ENCODE measurements at regions not wholly inside any gene's neighbourhood (a gene's known extent, or its start where the extent isn't known, plus 50 kb on each side); places are given as distances from the start of the nearest gene placed in this dataset.
A peak's percentile ranks its signal among the peaks of the same experiment; 100 is the strongest.

GRCh38 chrX:45843518-45843917, 642.8 kb upstream of the DIPK2B start:
- Mint-ChIP-seq H3K4me3 (peak overlapping the region; percentile 71), H3K9me3 (no peaks in the 10 kb centered on the region), H3K4me1 (peaks cover 24% of the 10 kb centered on the region), H3K27me3 (no peaks in the 10 kb centered on the region), H3K27ac (peak overlapping the region; percentile 85), H3K36me3 (ENCODE audit: low read depth) (peaks cover 94% of the 10 kb centered on the region)
- ATAC-seq (replicated peaks) = no peak

DNA sequence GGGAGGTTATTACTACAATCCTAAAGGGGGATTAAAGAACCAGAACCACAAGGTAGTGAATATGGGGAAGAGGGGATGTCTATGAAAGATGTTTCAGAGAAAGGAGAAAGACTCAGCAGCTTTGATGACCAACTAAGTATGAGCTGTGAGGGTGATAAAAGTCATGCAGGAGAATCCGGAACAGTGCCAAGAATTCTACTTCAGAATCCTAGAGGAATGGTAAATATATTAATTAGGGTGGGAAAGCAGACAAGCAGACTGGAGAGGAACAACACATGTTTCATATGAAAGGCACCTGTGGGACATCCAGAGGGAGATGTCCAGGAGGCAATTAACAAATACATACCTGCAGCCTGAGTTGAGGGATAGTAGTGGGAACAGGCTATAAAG, 642.2 kb upstream of the DIPK2B start:
- Mint-ChIP-seq H3K9me3 (no peaks in the 10 kb centered on the region), H3K36me3 (ENCODE audit: low read depth) (peaks cover 94% of the 10 kb centered on the region), H3K4me1 (peaks cover 24% of the 10 kb centered on the region), H3K4me3 (peak overlapping the region; percentile 71), H3K27me3 (no peaks in the 10 kb centered on the region), H3K27ac (peak overlapping the region; percentile 85)
- ATAC-seq (replicated peaks) = no peak

DNA sequence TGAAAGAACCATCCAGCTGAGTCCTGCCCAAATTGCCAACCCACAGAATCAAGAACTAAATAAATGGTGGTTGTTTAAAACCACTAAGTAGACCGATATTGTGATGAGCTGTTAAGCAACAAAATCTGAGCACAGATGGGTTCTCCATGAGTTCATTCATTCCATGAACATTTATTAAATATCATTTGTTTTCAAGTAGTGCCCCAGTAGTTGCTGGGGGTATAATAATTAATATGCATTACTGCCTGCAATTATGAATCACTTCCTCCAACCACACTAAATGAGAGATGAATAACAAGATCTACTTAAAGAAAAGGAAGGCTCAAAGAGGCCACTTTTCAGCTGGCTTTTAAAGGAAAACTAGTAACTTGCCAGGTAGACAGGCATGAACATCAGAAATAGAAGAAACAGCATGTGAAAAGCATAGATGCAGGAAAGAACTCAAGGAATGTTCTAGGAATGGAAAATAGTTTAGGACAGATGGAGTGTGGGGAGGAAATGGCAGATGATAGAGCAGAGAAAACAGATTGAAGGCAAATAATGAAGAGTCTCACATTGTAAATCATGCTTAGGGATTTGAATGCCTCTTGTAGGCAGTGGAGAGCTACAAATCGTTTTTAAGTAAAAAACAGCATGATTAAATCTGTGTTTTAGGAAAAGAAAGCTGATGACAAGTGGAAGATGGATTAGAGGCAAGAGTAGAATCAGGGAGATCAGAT, 641.7 kb upstream of the DIPK2B start:
- H3K9me3 Mint-ChIP-seq = no peaks in the 10 kb centered on the region
- peak; percentile 45 for ATAC-seq (replicated peaks)
- H3K4me1 Mint-ChIP-seq = peaks cover 24% of the 10 kb centered on the region
- peak overlapping the region; percentile 71 for H3K4me3 Mint-ChIP-seq
- no peaks in the 10 kb centered on the region for H3K27me3 Mint-ChIP-seq
- H3K27ac Mint-ChIP-seq = peak overlapping the region; percentile 85
- peaks cover 94% of the 10 kb centered on the region for H3K36me3 Mint-ChIP-seq (ENCODE audit: low read depth)

DNA sequence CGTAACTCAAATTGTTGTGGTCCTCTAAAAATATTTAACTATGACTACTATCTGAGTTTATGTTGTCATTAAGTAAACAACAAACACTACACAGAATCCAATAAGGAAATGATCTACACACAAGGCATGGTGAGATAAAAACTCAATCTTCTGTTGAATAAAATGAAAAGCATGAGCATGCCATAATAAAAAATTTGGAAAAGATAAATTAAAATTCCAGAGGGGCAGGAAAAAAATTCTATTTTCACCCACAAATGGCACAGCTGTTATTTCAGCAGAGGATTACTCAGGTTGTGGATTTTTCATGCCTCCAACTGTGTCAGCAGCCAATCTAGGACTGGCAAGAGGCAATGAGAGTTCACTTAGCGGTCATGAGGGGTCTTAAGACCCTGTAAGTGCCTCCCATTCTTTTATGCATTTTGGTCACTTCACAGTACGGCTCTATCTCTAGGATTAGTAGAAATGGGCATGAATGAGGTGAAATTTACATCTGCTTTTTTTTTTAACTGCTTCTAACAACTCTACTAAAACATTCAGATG, 639.8 kb upstream of the DIPK2B start:
- H3K9me3 Mint-ChIP-seq = no peaks in the 10 kb centered on the region
- H3K4me1 Mint-ChIP-seq = peaks cover 18% of the 10 kb centered on the region

DNA sequence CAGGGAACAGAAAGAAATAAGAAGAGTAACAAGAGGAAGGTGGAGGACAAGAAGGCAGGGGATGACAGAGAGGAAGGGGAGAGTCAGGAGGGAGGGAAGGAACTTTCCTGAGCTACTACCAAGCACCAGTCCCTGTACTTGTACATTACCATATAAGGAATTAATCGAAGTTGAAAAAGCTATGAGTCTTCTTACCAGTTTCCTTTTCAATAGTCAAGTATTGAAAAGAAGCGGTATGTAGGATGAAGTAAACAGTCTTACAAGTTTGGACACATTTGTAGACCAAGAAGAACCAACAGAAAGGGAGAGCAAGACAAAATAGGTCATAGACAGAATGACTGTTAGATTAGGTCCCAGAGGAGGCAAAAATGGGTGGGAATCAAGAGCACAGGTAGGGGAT, 629.7 kb upstream of the DIPK2B start:
- Mint-ChIP-seq H3K27ac (peak overlapping the region; percentile 95), H3K4me3 (peak overlapping the region; percentile 76), H3K36me3 (ENCODE audit: low read depth) (peaks cover 97% of the 10 kb centered on the region), H3K4me1 (peaks cover 23% of the 10 kb centered on the region), H3K27me3 (no peaks in the 10 kb centered on the region), H3K9me3 (no peaks in the 10 kb centered on the region)
- peak; percentile 87 for ATAC-seq (replicated peaks)

More for the DNA sequence above, 639.8 kb upstream of the DIPK2B start:
- H3K36me3 Mint-ChIP-seq (ENCODE audit: low read depth) = peaks cover 90% of the 10 kb centered on the region
- ATAC-seq (replicated peaks) = no peak
- no peak overlapping the region for H3K27ac Mint-ChIP-seq
- peak overlapping the region; percentile 11 for H3K4me3 Mint-ChIP-seq
- H3K27me3 Mint-ChIP-seq = no peaks in the 10 kb centered on the region

- peaks cover 95% of the 10 kb centered on the region for H3K36me3 Mint-ChIP-seq (ENCODE audit: low read depth)
- H3K27me3 Mint-ChIP-seq = no peaks in the 10 kb centered on the region
- peak overlapping the region; percentile 87 for H3K27ac Mint-ChIP-seq
- peak; percentile 99 for ATAC-seq (replicated peaks)
- no peaks in the 10 kb centered on the region for H3K9me3 Mint-ChIP-seq
- H3K4me3 Mint-ChIP-seq = peak overlapping the region; percentile 60
- H3K4me1 Mint-ChIP-seq = peaks cover 7% of the 10 kb centered on the region
These were observed 623.8 kb upstream of the DIPK2B start for GRCh38 chrX:45824471-45824870.

- Mint-ChIP-seq H3K27ac (no peak overlapping the region), H3K9me3 (peaks cover 3% of the 10 kb centered on the region), H3K4me3 (no peak overlapping the region), H3K4me1 (peaks cover 11% of the 10 kb centered on the region), H3K36me3 (ENCODE audit: low read depth) (peaks cover 95% of the 10 kb centered on the region), H3K27me3 (no peaks in the 10 kb centered on the region)
- ATAC-seq (replicated peaks) = no peak
These were observed 622.9 kb upstream of the DIPK2B start for GRCh38 chrX:45823536-45823935.

GRCh38 chrX:45822124-45822523, 621.4 kb upstream of the DIPK2B start:
- Mint-ChIP-seq H3K27ac (no peak overlapping the region), H3K4me3 (no peak overlapping the region), H3K36me3 (ENCODE audit: low read depth) (peaks cover 95% of the 10 kb centered on the region), H3K4me1 (peaks cover 11% of the 10 kb centered on the region), H3K9me3 (peaks cover 3% of the 10 kb centered on the region), H3K27me3 (no peaks in the 10 kb centered on the region)
- no peak for ATAC-seq (replicated peaks)

DNA sequence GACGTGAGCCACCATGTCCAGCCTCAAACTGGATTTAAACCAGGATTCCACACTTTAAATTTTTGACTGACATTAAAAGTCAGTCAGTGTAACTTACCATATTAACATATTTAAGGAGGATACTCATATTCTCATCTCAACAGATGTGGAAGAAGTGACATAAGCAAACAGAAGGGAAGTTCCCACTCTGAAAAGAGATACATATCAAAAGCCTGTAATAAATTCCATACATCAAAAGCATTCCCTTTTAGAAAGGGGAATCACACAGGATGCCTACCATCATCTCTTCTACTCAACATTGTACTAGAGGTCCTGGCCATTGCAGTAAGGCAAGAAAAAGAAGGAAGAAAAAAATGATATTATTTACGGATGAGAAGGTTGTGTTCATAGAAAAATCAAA, 618.2 kb upstream of the DIPK2B start:
- Mint-ChIP-seq H3K9me3 (peaks cover 3% of the 10 kb centered on the region), H3K27ac (peak overlapping the region; percentile 94), H3K27me3 (no peaks in the 10 kb centered on the region), H3K36me3 (ENCODE audit: low read depth) (peaks cover 99% of the 10 kb centered on the region), H3K4me1 (peaks cover 12% of the 10 kb centered on the region), H3K4me3 (peak overlapping the region; percentile 69)
- peak; percentile 49 for ATAC-seq (replicated peaks)

- H3K4me3 Mint-ChIP-seq = peak overlapping the region; percentile 81
- H3K36me3 Mint-ChIP-seq (ENCODE audit: low read depth) = peaks cover 99% of the 10 kb centered on the region
- ATAC-seq (replicated peaks) = peak; percentile 70
- peaks cover 3% of the 10 kb centered on the region for H3K9me3 Mint-ChIP-seq
- peaks cover 32% of the 10 kb centered on the region for H3K4me1 Mint-ChIP-seq
- H3K27ac Mint-ChIP-seq = peak overlapping the region; percentile 84
- H3K27me3 Mint-ChIP-seq = no peaks in the 10 kb centered on the region
These were observed 614.8 kb upstream of the DIPK2B start for GRCh38 chrX:45815441-45815840.

DNA sequence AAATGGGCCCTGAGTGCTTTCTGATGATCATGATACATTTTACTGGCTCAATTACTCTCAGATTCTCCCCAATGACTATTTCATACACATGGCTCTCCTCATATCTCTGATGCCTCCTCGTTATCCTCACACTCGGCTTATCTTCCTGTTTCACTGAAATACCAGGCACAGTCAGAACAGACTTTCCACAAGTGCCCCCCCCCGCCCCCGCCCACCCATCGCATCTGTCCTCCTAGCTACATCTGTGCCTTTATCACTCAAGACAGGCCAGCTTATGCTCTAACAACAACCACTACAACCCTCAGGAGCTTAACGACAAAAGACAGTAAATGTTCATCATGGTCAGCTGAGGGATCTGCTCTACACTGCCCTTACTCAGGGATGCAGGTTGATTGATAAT, 610.6 kb upstream of the DIPK2B start:
- Mint-ChIP-seq H3K27me3 (no peaks in the 10 kb centered on the region), H3K27ac (peak overlapping the region; percentile 99), H3K4me1 (peaks cover 47% of the 10 kb centered on the region), H3K9me3 (no peaks in the 10 kb centered on the region), H3K36me3 (ENCODE audit: low read depth) (peaks cover 96% of the 10 kb centered on the region), H3K4me3 (peak overlapping the region; percentile 81)
- ATAC-seq (replicated peaks) = peak; percentile 21

DNA sequence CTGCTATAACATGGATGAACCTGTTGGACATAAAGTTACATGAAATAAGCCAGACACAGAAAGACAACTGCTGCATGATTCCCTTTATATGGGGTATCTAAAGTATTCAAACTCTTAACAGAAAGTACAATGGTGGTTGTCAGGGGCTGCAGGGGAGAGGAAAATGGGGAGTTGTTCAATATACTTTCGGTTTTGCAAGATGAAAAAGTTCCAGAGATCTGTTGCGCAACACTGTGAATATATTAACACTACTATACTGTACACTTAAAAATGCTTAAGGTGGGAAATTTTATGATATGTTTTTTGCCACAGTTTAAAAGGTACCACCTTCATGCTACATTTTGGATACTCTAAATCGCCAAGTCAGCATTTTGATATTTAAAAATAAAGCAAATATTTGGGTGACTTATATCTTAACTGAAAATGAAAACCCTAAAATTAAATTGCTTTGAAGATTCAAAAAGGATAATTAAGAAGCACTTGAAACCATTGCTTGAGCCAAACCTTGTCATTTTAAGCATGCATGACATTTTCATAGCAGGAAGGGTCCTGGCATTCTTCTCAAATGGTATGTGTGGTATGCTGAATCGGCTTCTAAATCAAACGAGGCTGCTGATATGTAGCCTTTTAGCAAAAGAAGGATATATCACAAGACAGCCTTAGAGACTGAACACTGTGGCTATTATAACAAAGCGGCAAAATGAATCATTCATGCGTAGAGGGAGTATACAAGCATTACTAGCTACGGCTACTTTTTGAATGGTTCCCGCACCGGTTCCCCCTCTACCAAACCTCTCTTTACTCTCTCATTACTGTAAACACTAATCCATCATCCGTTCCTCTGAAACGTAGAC, 607.1 kb upstream of the DIPK2B start:
- Mint-ChIP-seq H3K4me3 (peak overlapping the region; percentile 81), H3K27ac (peak overlapping the region; percentile 99), H3K9me3 (no peaks in the 10 kb centered on the region), H3K27me3 (no peaks in the 10 kb centered on the region), H3K36me3 (ENCODE audit: low read depth) (peaks cover 93% of the 10 kb centered on the region), H3K4me1 (peaks cover 43% of the 10 kb centered on the region)
- ATAC-seq (replicated peaks) = peak; percentile 49

DNA sequence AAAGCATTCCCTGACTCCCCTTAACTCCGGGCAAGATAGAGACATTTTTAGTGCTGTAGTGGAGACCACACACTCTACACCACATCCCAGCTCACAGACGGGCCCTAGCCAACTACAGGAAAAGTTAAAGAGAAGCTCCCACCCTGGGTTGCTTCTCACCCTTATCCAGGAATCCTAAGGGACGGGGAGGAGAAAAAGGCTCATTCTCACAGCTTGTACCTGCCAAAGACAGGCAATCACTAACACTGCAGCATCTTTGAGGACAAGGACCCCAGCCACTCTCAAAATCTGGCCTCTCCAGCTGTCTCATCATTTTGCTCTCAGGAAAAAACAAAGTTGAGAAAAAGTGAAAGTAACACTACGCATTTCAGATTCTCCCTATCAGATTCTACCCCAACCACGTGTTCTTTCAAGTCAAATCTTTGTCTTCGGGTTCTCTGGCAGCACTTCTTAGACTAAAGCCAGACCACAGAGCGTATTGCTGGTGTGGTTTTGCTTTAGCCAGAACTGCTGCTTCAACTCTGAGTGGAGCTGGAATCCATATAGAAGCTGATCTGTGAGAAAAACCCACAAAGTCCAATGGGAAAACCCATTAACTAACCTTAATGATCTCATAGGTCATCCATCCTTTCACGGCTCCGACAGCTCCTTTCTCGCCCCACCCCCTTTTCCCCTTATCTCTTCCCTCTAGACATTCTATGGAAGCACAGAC, 605.9 kb upstream of the DIPK2B start:
- ATAC-seq (replicated peaks) = peak; percentile 51

DNA sequence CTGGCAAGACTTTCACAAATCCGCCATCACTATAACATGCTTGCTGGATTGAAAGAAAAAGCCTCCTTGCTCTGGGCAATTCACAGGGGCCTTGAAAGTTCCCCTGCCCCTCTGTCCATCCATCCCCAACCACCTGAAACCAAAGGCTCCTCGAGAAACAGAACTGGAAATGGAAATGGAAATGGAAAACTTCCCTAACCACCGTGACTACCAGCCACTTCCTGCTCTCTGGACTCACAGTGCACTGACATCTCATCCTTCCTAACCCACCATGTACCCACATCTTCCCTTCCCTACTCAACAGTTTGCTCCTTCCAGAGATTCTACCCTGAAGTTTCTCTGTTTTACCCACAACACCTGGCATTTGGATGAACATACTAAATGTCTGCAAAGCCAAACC, 603.6 kb upstream of the DIPK2B start:
- Mint-ChIP-seq H3K36me3 (ENCODE audit: low read depth) (peaks cover 78% of the 10 kb centered on the region), H3K9me3 (no peaks in the 10 kb centered on the region), H3K27me3 (no peaks in the 10 kb centered on the region), H3K4me1 (peaks cover 19% of the 10 kb centered on the region), H3K4me3 (peak overlapping the region; percentile 53), H3K27ac (peak overlapping the region; percentile 85)
- no peak for ATAC-seq (replicated peaks)

More for the DNA sequence above, 605.9 kb upstream of the DIPK2B start:
- Mint-ChIP-seq H3K4me1 (peaks cover 41% of the 10 kb centered on the region), H3K9me3 (no peaks in the 10 kb centered on the region), H3K27ac (peak overlapping the region; percentile 99), H3K4me3 (peak overlapping the region; percentile 81), H3K36me3 (ENCODE audit: low read depth) (peaks cover 93% of the 10 kb centered on the region), H3K27me3 (no peaks in the 10 kb centered on the region)

Measured in activated T-helper 17 cell treated with anti-CD3 and anti-CD28 coated beads, Interleukin-2, amount 50 U/mL, for 72 hours (primary cell).